HepG2 (cell line): ENCODE measurements at regions not wholly inside any gene's neighbourhood (a gene's known extent, or its start where the extent isn't known, plus 50 kb on each side); places are given as distances from the start of the nearest gene placed in this dataset.

Source experiments
- ATAC-seq: fragments of 200-7000 bp; cut with Tn5 transposase; 3 replicates; pipeline ENCODE4 v1.9.1; 2020; ENCODE audit warnings: mild to moderate bottlenecking, moderate library complexity
- BruUV-seq: library from RNA; stranded (reverse); fragments of 400-500 nt; replicated peaks from 2 replicates; lab custom pipeline; 2021; lab: Mats Ljungman, UMichigan
- CTCF ChIA-PET: fragments of 300-600 bp; formaldehyde crosslinking; extraction: SDS; loops from one replicate; lab custom pipeline; 2021; ENCODE audit warnings: low total read pairs, inconsistent platforms, low intra/inter-chr PET ratio; lab: Yijun Ruan, JAX
- POLR2A ChIA-PET: fragments of 350-600 bp; sonication (Branson Sonifier 250); formaldehyde crosslinking; loops from one replicate; lab custom pipeline; 2020; ENCODE audit warnings: antibody characterized with exemption, inconsistent platforms; lab: Yijun Ruan, JAX
- DNase-seq: peaks from one replicate; pipeline ENCODE4 v3.0.0-alpha.2; 2015; ENCODE audit warnings: low spot score
- FAIRE-seq: peaks from 3 replicates; lab custom pipeline; 2011; peaks lifted over from hg19 to GRCh38; lab: Jason Lieb, UNC
- H2AFZ ChIP-seq: one replicate; pipeline ENCODE4 v1.6.1; 2011; ENCODE audit warnings: low read length, inconsistent platforms
- H3K27ac ChIP-seq: fragments of 300-600 bp; 3 replicates; pipeline ENCODE4 v1.8.0; 2011; ENCODE audit warnings: mixed run types, mild to moderate bottlenecking, mixed read lengths, low read length, inconsistent platforms; ENCODE audit not compliant: insufficient read depth; ENCODE audit errors: extremely low read length
- H3K27me3 ChIP-seq, 2 experiments: fragments of 200-600 bp in 1 of 2; 2 replicates in 1 of 2; 3 replicates in 1 of 2; pipeline versions ENCODE4 v1.6.0 to v1.8.0; 2011; ENCODE audit warnings: low read length in 2 of 2, mild to moderate bottlenecking in 2 of 2, moderate library complexity in 2 of 2, inconsistent platforms in 1 of 2; ENCODE audit not compliant: insufficient read depth in 2 of 2, control insufficient read depth in 1 of 2
- H3K36me3 ChIP-seq, 2 experiments: fragments of 200-600 bp in 1 of 2; replicated peaks in 1 of 2; 2 replicates in 1 of 2; 3 replicates in 1 of 2; pipeline versions ENCODE4 v1.5.1 to v1.8.0; 2011; ENCODE audit warnings: low read length in 2 of 2, inconsistent platforms in 1 of 2; ENCODE audit not compliant: insufficient read depth in 2 of 2, control insufficient read depth in 1 of 2
- H3K4me1 ChIP-seq: 2 replicates; pipeline ENCODE4 v1.5.1; 2012; ENCODE audit warnings: low read length, inconsistent platforms; ENCODE audit not compliant: insufficient read depth
- H3K4me2 ChIP-seq: 2 replicates; pipeline ENCODE4 v1.6.0; 2011; ENCODE audit warnings: low read depth, low read length, inconsistent platforms
- H3K4me3 ChIP-seq, 3 experiments: fragments of 200-600 bp in 1 of 3; sonication (generic), shearing (Covaris generic) in 1 of 3; replicated peaks in 1 of 3; 2 replicates each; pipeline ENCODE4 v1.5.1; 2011 to 2016; ENCODE audit warnings: low read length in 3 of 3, inconsistent platforms in 2 of 3, low read depth in 2 of 3, mild to moderate bottlenecking in 2 of 3, control low read depth in 1 of 3, mixed read lengths in 1 of 3; ENCODE audit not compliant: insufficient read depth in 1 of 3
- H3K79me2 ChIP-seq: one replicate; pipeline ENCODE4 v1.6.1; 2011; ENCODE audit warnings: low read length, inconsistent platforms; ENCODE audit not compliant: insufficient read depth
- H3K9ac ChIP-seq: 2 replicates; pipeline ENCODE4 v1.6.0; 2011; ENCODE audit warnings: mild to moderate bottlenecking, low read depth, low read length, inconsistent platforms; ENCODE audit not compliant: insufficient read depth
- H3K9me3 ChIP-seq: 2 replicates; pipeline ENCODE4 v1.5.1; 2012; ENCODE audit warnings: mild to moderate bottlenecking, low read length
- H4K20me1 ChIP-seq: 2 replicates; pipeline ENCODE4 v1.6.0; 2011; ENCODE audit warnings: inconsistent platforms, mild to moderate bottlenecking, low read length, moderate library complexity; ENCODE audit not compliant: insufficient read depth
- CEBPG ChIP-seq: IDR thresholded peaks from 2 replicates; pipeline ENCODE4 v1.6.1; 2016
- DNMT1 ChIP-seq: sonication (generic); formaldehyde crosslinking; IDR thresholded peaks from 2 replicates; pipeline ENCODE4 v1.5.1; 2020; ENCODE audit warnings: mild to moderate bottlenecking, missing genetic modification reagents
- EZH2 ChIP-seq: conservative IDR thresholded peaks from 2 replicates; pipeline ENCODE4 v1.6.1; 2012; ENCODE audit warnings: mild to moderate bottlenecking, low read depth, low read length, moderate library complexity
- HNF4A ChIP-seq: sonication (generic); formaldehyde crosslinking; IDR thresholded peaks from 2 replicates; pipeline ENCODE4 v1.4.0; 2020; ENCODE audit warnings: missing genetic modification reagents
- MATR3 ChIP-seq: sonication (generic); formaldehyde crosslinking; IDR thresholded peaks from 2 replicates; pipeline ENCODE4 v1.4.0; 2020; ENCODE audit warnings: missing genetic modification reagents
- MIER2 ChIP-seq: IDR thresholded peaks from 2 replicates; pipeline ENCODE4 v1.6.1; 2016; ENCODE audit warnings: missing biosample characterization, missing genetic modification reagents
- MTF1 ChIP-seq: sonication (generic); formaldehyde crosslinking; IDR thresholded peaks from 2 replicates; pipeline ENCODE4 v1.5.0; 2020; ENCODE audit warnings: missing genetic modification reagents
- NFE2 ChIP-seq: sonication (generic); formaldehyde crosslinking; IDR thresholded peaks from 2 replicates; pipeline ENCODE4 v1.4.0; 2020; ENCODE audit warnings: missing genetic modification reagents
- NFYB ChIP-seq: sonication (generic); formaldehyde crosslinking; IDR thresholded peaks from 2 replicates; pipeline ENCODE4 v1.4.0; 2020; ENCODE audit warnings: missing genetic modification reagents
- PRPF4 ChIP-seq: fragments of 200-400 bp; formaldehyde crosslinking; IDR thresholded peaks from 2 replicates; pipeline ENCODE4 v1.6.1; 2016; ENCODE audit warnings: low read length, low read depth; ENCODE audit not compliant: poor library complexity, severe bottlenecking
- RFX3 ChIP-seq: IDR thresholded peaks from 2 replicates; pipeline ENCODE4 v1.6.1; 2016; ENCODE audit warnings: missing biosample characterization, missing genetic modification reagents
- SALL2 ChIP-seq: sonication (generic); formaldehyde crosslinking; IDR thresholded peaks from 2 replicates; pipeline ENCODE4 v1.8.1; 2023; ENCODE audit warnings: mild to moderate bottlenecking, missing genetic modification reagents, inconsistent platforms
- TEAD2 ChIP-seq: sonication (generic); formaldehyde crosslinking; IDR thresholded peaks from 2 replicates; pipeline ENCODE4 v1.9.0; 2021; ENCODE audit warnings: missing genetic modification reagents
- ZBTB8A ChIP-seq: sonication (generic); formaldehyde crosslinking; IDR thresholded peaks from 2 replicates; pipeline ENCODE4 v1.4.0; 2020; ENCODE audit warnings: mild to moderate bottlenecking, low read depth, missing genetic modification reagents, borderline replicate concordance
- ZNF546 ChIP-seq: sonication (generic); formaldehyde crosslinking; conservative IDR thresholded peaks from 2 replicates; pipeline ENCODE4 v1.8.1; 2023; ENCODE audit warnings: mild to moderate bottlenecking, missing genetic modification reagents
- ZNF7 ChIP-seq: IDR thresholded peaks from 2 replicates; pipeline ENCODE4 v1.6.1; 2016; ENCODE audit warnings: missing biosample characterization, missing genetic modification reagents
- WGBS: methylation state at CpG from one replicate; pipeline ENCODE4 v1.1.6; 2017; ENCODE audit warnings: low lambda C conversion rate; 5-methylcytosine and 5-hydroxymethylcytosine counted together
- in situ Hi-C: cut with HindIII; loops from 2 replicates; pipeline ENCODE4 v1.10.0; 2017; ENCODE audit warnings: low pct_unique_long_range_greater_than_20kb; ENCODE audit not compliant: extremely low pct_ligation_motif_present
- intact Hi-C: fragments of 100-400 bp; cut with micrococcal nuclease; formaldehyde crosslinking; loops from one replicate; pipeline ENCODE4 v1.10.0; 2022; ENCODE audit not compliant: unreplicated experiment
- TF ChIP-seq, protein P1 (sequence below): sonication (generic); formaldehyde crosslinking; IDR thresholded peaks from 2 replicates; pipeline ENCODE4 v1.5.1; 2020; ENCODE audit warnings: mild to moderate bottlenecking, missing genetic modification reagents
- TF ChIP-seq, protein P2 (sequence below): sonication (generic); formaldehyde crosslinking; IDR thresholded peaks from 2 replicates; pipeline ENCODE4 v1.5.0; 2020; ENCODE audit warnings: missing genetic modification reagents, mild to moderate bottlenecking, borderline replicate concordance
- TF ChIP-seq, protein P3 (sequence below): sonication (generic); formaldehyde crosslinking; IDR thresholded peaks from 2 replicates; pipeline ENCODE4 v1.4.0; 2020; ENCODE audit warnings: mild to moderate bottlenecking, low read depth, missing genetic modification reagents

DNA sequence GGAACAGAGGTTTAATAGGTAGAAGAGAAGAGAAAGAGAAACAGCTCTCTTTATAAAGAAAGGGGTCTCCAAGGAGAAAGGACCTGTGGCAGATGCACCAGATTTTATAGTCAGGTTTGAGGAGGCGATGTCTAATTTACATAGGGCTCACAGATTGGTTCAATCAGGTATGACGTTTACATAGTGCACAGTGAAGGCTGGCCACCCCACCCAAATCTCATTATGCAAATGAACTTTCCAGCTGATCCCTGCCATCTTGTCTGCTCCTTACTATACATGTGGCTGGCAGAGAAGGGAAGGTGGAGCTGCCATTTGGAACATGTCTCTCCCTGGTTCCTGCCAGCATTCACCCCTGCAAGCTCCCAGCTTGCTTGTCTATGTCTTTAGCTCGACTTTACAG, 557.8 kb downstream of the SUCLG1 start (continued):
- TF ChIP-seq, protein P1, sequence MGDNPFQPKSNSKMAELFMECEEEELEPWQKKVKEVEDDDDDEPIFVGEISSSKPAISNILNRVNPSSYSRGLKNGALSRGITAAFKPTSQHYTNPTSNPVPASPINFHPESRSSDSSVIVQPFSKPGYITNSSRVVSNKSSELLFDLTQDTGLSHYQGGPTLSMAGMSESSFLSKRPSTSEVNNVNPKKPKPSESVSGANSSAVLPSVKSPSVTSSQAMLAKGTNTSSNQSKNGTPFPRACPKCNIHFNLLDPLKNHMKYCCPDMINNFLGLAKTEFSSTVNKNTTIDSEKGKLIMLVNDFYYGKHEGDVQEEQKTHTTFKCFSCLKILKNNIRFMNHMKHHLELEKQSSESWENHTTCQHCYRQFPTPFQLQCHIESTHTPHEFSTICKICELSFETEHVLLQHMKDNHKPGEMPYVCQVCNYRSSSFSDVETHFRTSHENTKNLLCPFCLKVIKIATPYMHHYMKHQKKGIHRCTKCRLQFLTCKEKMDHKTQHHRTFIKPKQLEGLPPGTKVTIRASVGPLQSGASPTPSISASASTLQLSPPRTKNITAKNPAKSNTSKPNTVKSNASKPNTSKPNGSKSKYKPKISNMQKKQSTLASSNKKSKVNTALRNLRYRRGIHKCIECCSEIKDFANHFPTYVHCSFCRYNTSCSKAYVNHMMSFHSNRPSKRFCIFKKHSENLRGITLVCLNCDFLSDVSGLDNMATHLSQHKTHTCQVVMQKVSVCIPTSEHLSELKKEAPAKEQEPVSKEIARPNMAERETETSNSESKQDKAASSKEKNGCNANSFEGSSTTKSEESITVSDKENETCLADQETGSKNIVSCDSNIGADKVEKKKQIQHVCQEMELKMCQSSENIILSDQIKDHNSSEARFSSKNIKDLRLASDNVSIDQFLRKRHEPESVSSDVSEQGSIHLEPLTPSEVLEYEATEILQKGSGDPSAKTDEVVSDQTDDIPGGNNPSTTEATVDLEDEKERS (CRISPR knock-in tag): no peak
- TF ChIP-seq MIER2 (CRISPR knock-in tag) (no peak), MTF1 (CRISPR knock-in tag) (no peak), DNMT1 (CRISPR knock-in tag) (no peak), MATR3 (CRISPR knock-in tag) (no peak), RFX3 (CRISPR knock-in tag) (no peak), PRPF4 (no peak), NFYB (CRISPR knock-in tag) (no peak)
- TF ChIP-seq, all 625 proteins: peak for 0

DNA sequence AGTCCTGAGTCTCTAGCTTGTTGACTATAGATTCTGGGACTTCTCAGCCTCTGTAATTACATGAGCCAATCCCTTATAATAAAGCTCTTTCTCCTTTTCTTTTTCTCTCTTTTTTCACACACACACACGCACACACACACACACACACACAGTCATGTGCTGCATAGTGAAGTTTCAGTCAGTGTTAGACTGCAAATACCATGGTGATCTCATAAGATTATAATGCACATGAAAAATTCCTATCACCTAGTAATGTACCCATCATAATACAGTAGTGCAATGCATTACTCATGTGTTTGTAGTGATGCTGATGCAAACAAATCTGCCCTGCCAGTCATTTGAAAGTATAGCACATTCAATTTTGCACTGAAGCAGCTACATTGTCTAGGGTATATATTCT, 558.2 kb downstream of the SUCLG1 start:
- POLR2A ChIA-PET: no interaction called here

More for the DNA sequence above, 558.2 kb downstream of the SUCLG1 start:
- Histone ChIP-seq H3K27me3 (no peaks in the 10 kb centered on the region), H3K79me2 (no peaks in the 10 kb centered on the region), H3K4me3 (no peak overlapping the region), H3K9ac (no peak overlapping the region), H3K9me3 (no peaks in the 10 kb centered on the region), H3K4me1 (no peaks in the 10 kb centered on the region), H4K20me1 (no peaks in the 10 kb centered on the region), H3K36me3 (no peaks in the 10 kb centered on the region), H3K4me2 (no peak overlapping the region), H3K27ac (no peak overlapping the region), H2AFZ (no peak overlapping the region)
- WGBS: 23% methylated on average over 1 of the region's 1 CpG
- no TSS peak for BruUV-seq
- TF ChIP-seq, protein P2, sequence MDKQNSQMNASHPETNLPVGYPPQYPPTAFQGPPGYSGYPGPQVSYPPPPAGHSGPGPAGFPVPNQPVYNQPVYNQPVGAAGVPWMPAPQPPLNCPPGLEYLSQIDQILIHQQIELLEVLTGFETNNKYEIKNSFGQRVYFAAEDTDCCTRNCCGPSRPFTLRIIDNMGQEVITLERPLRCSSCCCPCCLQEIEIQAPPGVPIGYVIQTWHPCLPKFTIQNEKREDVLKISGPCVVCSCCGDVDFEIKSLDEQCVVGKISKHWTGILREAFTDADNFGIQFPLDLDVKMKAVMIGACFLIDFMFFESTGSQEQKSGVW (CRISPR knock-in tag): no peak
- TF ChIP-seq NFE2 (CRISPR knock-in tag) (no peak), ZNF546 (CRISPR knock-in tag) (no peak), ZBTB8A (no peak), EZH2 (no peak), TEAD2 (CRISPR knock-in tag) (no peak), SALL2 (no peak), ZNF7 (CRISPR knock-in tag) (no peak), CEBPG (no peak), HNF4A (CRISPR knock-in tag) (no peak)
- TF ChIP-seq, protein P3, sequence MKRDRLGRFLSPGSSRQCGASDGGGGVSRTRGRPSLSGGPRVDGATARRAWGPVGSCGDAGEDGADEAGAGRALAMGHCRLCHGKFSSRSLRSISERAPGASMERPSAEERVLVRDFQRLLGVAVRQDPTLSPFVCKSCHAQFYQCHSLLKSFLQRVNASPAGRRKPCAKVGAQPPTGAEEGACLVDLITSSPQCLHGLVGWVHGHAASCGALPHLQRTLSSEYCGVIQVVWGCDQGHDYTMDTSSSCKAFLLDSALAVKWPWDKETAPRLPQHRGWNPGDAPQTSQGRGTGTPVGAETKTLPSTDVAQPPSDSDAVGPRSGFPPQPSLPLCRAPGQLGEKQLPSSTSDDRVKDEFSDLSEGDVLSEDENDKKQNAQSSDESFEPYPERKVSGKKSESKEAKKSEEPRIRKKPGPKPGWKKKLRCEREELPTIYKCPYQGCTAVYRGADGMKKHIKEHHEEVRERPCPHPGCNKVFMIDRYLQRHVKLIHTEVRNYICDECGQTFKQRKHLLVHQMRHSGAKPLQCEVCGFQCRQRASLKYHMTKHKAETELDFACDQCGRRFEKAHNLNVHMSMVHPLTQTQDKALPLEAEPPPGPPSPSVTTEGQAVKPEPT: no peak
- in situ Hi-C loops: no loop called here
- intact Hi-C loops: no loop called here
- FAIRE-seq (no peak), DNase-seq (no peak), ATAC-seq (no peak)
- CTCF ChIA-PET: no interaction called here
